ENCODE measurements at regions not wholly inside any gene's neighbourhood (a gene's known extent, or its start where the extent isn't known, plus 50 kb on each side); places are given as distances from the start of the nearest gene placed in this dataset.

DNA sequence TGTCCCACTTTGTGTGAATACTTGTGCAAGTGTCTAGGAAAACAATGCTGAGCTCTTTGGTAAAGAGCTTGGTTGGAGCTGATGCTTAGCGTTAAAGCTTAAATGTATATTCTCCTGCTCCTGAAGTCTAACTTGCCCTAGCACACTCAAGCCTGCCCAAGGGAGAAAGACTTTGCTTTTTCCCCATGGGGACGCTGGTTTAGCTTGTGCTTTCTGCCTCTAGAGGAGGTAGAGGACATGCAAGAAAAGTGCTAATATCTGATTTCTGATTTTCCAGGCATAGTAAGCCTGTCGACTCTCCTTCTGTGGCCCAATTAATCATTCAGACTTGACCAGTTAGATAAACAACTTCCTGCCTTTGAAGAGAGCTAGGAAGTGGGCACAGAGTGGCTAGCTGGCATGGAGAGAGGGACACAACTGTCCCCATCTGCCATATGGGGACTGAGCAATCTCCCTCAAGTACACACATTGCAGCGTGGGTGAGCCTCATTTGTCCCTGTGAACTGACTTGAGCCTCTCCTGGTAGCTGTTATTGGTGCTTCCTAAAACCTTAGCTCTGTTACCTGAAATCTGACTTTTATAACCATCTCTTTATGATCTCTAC, 348.4 kb downstream of the BRINP1 start:
- no TSS peak for BruUV-seq (replicated peaks)

GRCh38 chr9:119026120-119026519, 343.1 kb downstream of the BRINP1 start:
- H3K27ac ChIP-seq: no peak overlapping the region
- H3K4me1 ChIP-seq (replicated peaks; ENCODE audit: insufficient read depth): no peaks in the 10 kb centered on the region
- no peaks in the 10 kb centered on the region for H3K9me2 ChIP-seq (ENCODE audit: insufficient read depth)
- no peaks in the 10 kb centered on the region for H3K9me3 ChIP-seq (ENCODE audit: insufficient read depth, low read depth)
- H3K4me3 ChIP-seq: no peak overlapping the region
- H2AFZ ChIP-seq: no peak overlapping the region
- no peaks in the 10 kb centered on the region for H3F3A ChIP-seq (ENCODE audit: insufficient read depth, low read depth)
- H3K36me3 ChIP-seq (ENCODE audit: low read depth): no peaks in the 10 kb centered on the region
- no TSS peak for BruUV-seq (replicated peaks)
- peaks cover 4% of the 10 kb centered on the region; the same call in 1 of the 2 replicates for H3K27me3 ChIP-seq (ENCODE audit: insufficient read depth, low read depth)
- intact Hi-C loops (cut with micrococcal nuclease; ENCODE audit: unreplicated experiment): no loop called here
- no peaks in the 10 kb centered on the region for H3K79me2 ChIP-seq (ENCODE audit: low read depth)
- H4K20me1 ChIP-seq (ENCODE audit: insufficient read depth): no peaks in the 10 kb centered on the region
- POLR2A ChIA-PET (ENCODE audit: unreplicated experiment): no interaction called here
- H3K4me2 ChIP-seq: no peak overlapping the region
- CTCF ChIA-PET: no interaction called here
- TF ChIP-seq EZH2 (IDR thresholded peaks at IDR 0.05; ENCODE audit: low read depth): no peak
- TF ChIP-seq, protein P1, sequence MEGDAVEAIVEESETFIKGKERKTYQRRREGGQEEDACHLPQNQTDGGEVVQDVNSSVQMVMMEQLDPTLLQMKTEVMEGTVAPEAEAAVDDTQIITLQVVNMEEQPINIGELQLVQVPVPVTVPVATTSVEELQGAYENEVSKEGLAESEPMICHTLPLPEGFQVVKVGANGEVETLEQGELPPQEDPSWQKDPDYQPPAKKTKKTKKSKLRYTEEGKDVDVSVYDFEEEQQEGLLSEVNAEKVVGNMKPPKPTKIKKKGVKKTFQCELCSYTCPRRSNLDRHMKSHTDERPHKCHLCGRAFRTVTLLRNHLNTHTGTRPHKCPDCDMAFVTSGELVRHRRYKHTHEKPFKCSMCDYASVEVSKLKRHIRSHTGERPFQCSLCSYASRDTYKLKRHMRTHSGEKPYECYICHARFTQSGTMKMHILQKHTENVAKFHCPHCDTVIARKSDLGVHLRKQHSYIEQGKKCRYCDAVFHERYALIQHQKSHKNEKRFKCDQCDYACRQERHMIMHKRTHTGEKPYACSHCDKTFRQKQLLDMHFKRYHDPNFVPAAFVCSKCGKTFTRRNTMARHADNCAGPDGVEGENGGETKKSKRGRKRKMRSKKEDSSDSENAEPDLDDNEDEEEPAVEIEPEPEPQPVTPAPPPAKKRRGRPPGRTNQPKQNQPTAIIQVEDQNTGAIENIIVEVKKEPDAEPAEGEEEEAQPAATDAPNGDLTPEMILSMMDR (conservative IDR thresholded peaks at IDR 0.05): no peak
- DNase-seq: no peak

More for the DNA sequence above, 348.4 kb downstream of the BRINP1 start:
- H4K20me1 ChIP-seq (ENCODE audit: insufficient read depth): no peaks in the 10 kb centered on the region
- no peaks in the 10 kb centered on the region for H3K79me2 ChIP-seq (ENCODE audit: low read depth)
- H3K36me3 ChIP-seq (ENCODE audit: low read depth): no peaks in the 10 kb centered on the region
- DNase-seq: no peak
- no peak overlapping the region for H3K4me3 ChIP-seq
- H2AFZ ChIP-seq: no peak overlapping the region
- no peaks in the 10 kb centered on the region for H3F3A ChIP-seq (ENCODE audit: insufficient read depth, low read depth)
- no peak overlapping the region for H3K4me2 ChIP-seq
- intact Hi-C loops (cut with micrococcal nuclease; ENCODE audit: unreplicated experiment): no loop called here
- no peak overlapping the region for H3K27ac ChIP-seq
- TF ChIP-seq, protein P1 (conservative IDR thresholded peaks at IDR 0.05): no peak
- no peak for TF ChIP-seq EZH2 (IDR thresholded peaks at IDR 0.05; ENCODE audit: low read depth)
- CTCF ChIA-PET: no interaction called here
- peaks cover 4% of the 10 kb centered on the region; the same call in 1 of the 2 replicates for H3K27me3 ChIP-seq (ENCODE audit: insufficient read depth, low read depth)
- no peaks in the 10 kb centered on the region for H3K4me1 ChIP-seq (replicated peaks; ENCODE audit: insufficient read depth)
- no peaks in the 10 kb centered on the region for H3K9me2 ChIP-seq (ENCODE audit: insufficient read depth)
- H3K9me3 ChIP-seq (ENCODE audit: insufficient read depth, low read depth): no peaks in the 10 kb centered on the region
- POLR2A ChIA-PET (ENCODE audit: unreplicated experiment): no interaction called here

GRCh38 chr9:119027901-119028699, 341.1 kb downstream of the BRINP1 start:
- Histone ChIP-seq H3K36me3 (ENCODE audit: low read depth) (no peaks in the 10 kb centered on the region), H3K79me2 (ENCODE audit: low read depth) (no peaks in the 10 kb centered on the region), H3K4me3 (no peak overlapping the region), H3K4me1 (replicated peaks; ENCODE audit: insufficient read depth) (no peaks in the 10 kb centered on the region), H3K9me3 (ENCODE audit: insufficient read depth, low read depth) (no peaks in the 10 kb centered on the region), H4K20me1 (ENCODE audit: insufficient read depth) (no peaks in the 10 kb centered on the region), H3K27ac (no peak overlapping the region), H3F3A (ENCODE audit: insufficient read depth, low read depth) (no peaks in the 10 kb centered on the region), H3K4me2 (no peak overlapping the region), H2AFZ (no peak overlapping the region), H3K27me3 (ENCODE audit: insufficient read depth, low read depth) (peaks cover 1% of the 10 kb centered on the region; the same call in 1 of the 2 replicates), H3K9me2 (ENCODE audit: insufficient read depth) (no peaks in the 10 kb centered on the region)
- intact Hi-C loops (cut with micrococcal nuclease; ENCODE audit: unreplicated experiment): no loop called here
- BruUV-seq (replicated peaks): no TSS peak
- DNase-seq: no peak
- TF ChIP-seq, protein P1 (conservative IDR thresholded peaks at IDR 0.05): no peak
- no peak for TF ChIP-seq EZH2 (IDR thresholded peaks at IDR 0.05; ENCODE audit: low read depth)
- ChIA-PET CTCF (no interaction called here), POLR2A (ENCODE audit: unreplicated experiment) (no interaction called here)
